GM12878 (cell line): ENCODE measurements at regions not wholly inside any gene's neighbourhood (a gene's known extent, or its start where the extent isn't known, plus 50 kb on each side); places are given as distances from the start of the nearest gene placed in this dataset.

Experiments
- ATAC-seq: fragments of 200-7000 bp; cut with Tn5 transposase; 3 replicates; pipeline ENCODE4 v1.9.1; 2020; ENCODE audit warnings: mild to moderate bottlenecking, moderate library complexity
- BruUV-seq: library from RNA; stranded (reverse); fragments of 400-500 nt; replicated peaks from 2 replicates; lab custom pipeline; 2021; lab: Mats Ljungman, UMichigan
- CTCF ChIA-PET: fragments of 300-600 bp; sonication (Branson Sonifier 250); formaldehyde crosslinking; extraction: SDS; loops from one replicate; lab custom pipeline; 2021; ENCODE audit warnings: inconsistent platforms; lab: Yijun Ruan, JAX
- POLR2A ChIA-PET: fragments of 350-600 bp; formaldehyde crosslinking; extraction: SDS; loops from one replicate; lab custom pipeline; 2021; ENCODE audit warnings: inconsistent platforms; lab: Charles Lee
- RAD21 ChIA-PET: fragments of 300-600 bp; sonication (Branson Sonifier 250); formaldehyde crosslinking; loops from one replicate; lab custom pipeline; 2023; ENCODE audit warnings: antibody characterized with exemption; ENCODE audit not compliant: unreplicated experiment; lab: Charles Lee
- SMC1A ChIA-PET: fragments of 300-600 bp; sonication (Branson Sonifier 250); formaldehyde crosslinking; loops from one replicate; lab custom pipeline; 2023; ENCODE audit not compliant: unreplicated experiment, uncharacterized antibody; lab: Charles Lee
- DNase-seq: peaks from one replicate; pipeline ENCODE4 v3.0.0-alpha.2; 2011; ENCODE audit warnings: low read depth, low spot score
- FAIRE-seq: peaks from 3 replicates; lab custom pipeline; 2011; peaks lifted over from hg19 to GRCh38; lab: Jason Lieb, UNC
- H2AFZ ChIP-seq: 2 replicates; pipeline ENCODE4 v1.6.0; 2011; ENCODE audit warnings: low read depth, low read length, control low read depth; ENCODE audit not compliant: control insufficient read depth
- H3K27ac ChIP-seq: 2 replicates; pipeline ENCODE4 v1.5.1; 2011; ENCODE audit warnings: control low read depth; ENCODE audit not compliant: control insufficient read depth, insufficient read depth
- H3K27me3 ChIP-seq, 2 experiments: replicated peaks in 1 of 2; 2 replicates each; pipeline versions ENCODE4 v1.6.0 to v1.6.1; 2011; ENCODE audit warnings: low read length in 1 of 2; ENCODE audit not compliant: control insufficient read depth in 2 of 2, insufficient read depth in 2 of 2
- H3K36me3 ChIP-seq, 2 experiments: 2 replicates each; pipeline ENCODE4 v1.5.1; 2011; ENCODE audit warnings: low read length in 1 of 2; ENCODE audit not compliant: control insufficient read depth in 2 of 2, insufficient read depth in 2 of 2
- H3K4me1 ChIP-seq: 2 replicates; pipeline ENCODE4 v1.6.1; 2011; ENCODE audit warnings: mild to moderate bottlenecking, low read length, moderate library complexity, mixed read lengths; ENCODE audit not compliant: control insufficient read depth, insufficient read depth
- H3K4me2 ChIP-seq: 2 replicates; pipeline ENCODE4 v1.6.0; 2011; ENCODE audit warnings: control low read depth; ENCODE audit not compliant: control insufficient read depth, insufficient read depth
- H3K4me3 ChIP-seq: fragments of 200-600 bp; sonication (generic); 2 replicates; pipeline ENCODE4 v1.5.1; 2016
- H3K79me2 ChIP-seq: 2 replicates; pipeline ENCODE4 v1.6.0; 2011; ENCODE audit warnings: low read length; ENCODE audit not compliant: control insufficient read depth, insufficient read depth
- H3K9ac ChIP-seq: 2 replicates; pipeline ENCODE4 v1.8.0; 2011; ENCODE audit warnings: low read length, control low read depth, mixed read lengths; ENCODE audit not compliant: control insufficient read depth, insufficient read depth
- H3K9me3 ChIP-seq: replicated peaks from 3 replicates; pipeline ENCODE4 v1.5.1; 2011; ENCODE audit warnings: mild to moderate bottlenecking, low read length; ENCODE audit not compliant: control insufficient read depth, insufficient read depth
- H4K20me1 ChIP-seq: 2 replicates; pipeline ENCODE4 v1.6.0; 2011; ENCODE audit not compliant: control insufficient read depth, insufficient read depth
- BCL3 ChIP-seq: IDR thresholded peaks from 2 replicates; pipeline ENCODE4 v1.6.1; 2011; ENCODE audit warnings: borderline replicate concordance, low read depth, mild to moderate bottlenecking, moderate library complexity, low read length; ENCODE audit not compliant: insufficient read depth, poor library complexity, severe bottlenecking
- ESRRA ChIP-seq: IDR thresholded peaks from 2 replicates; pipeline ENCODE4 v1.6.1; 2012; ENCODE audit warnings: mild to moderate bottlenecking, low read length, improper control_type of control experiment
- HDAC6 ChIP-seq: fragments of 200-600 bp; sonication (generic); IDR thresholded peaks from one replicate; pipeline ENCODE4 v1.8.0; 2017; ENCODE audit warnings: antibody characterized with exemption; ENCODE audit not compliant: unreplicated experiment
- RELA ChIP-seq: fragments of 450-650 bp; IDR thresholded peaks from 2 replicates; pipeline ENCODE4 v1.8.0; 2014; ENCODE audit warnings: borderline replicate concordance; ENCODE audit not compliant: partially characterized antibody
- SMAD5 ChIP-seq: IDR thresholded peaks from 2 replicates; pipeline ENCODE4 v1.6.1; 2016; ENCODE audit warnings: antibody characterized with exemption, low read depth
- SMC3 ChIP-seq: IDR thresholded peaks from 2 replicates; pipeline ENCODE4 v1.6.1; 2011; ENCODE audit warnings: low read length, improper control_type of control experiment, borderline replicate concordance
- SPI1 ChIP-seq: IDR thresholded peaks from 2 replicates; pipeline ENCODE4 v1.6.1; 2011; ENCODE audit warnings: low read depth, mild to moderate bottlenecking, low read length, moderate library complexity, borderline replicate concordance; ENCODE audit not compliant: insufficient read depth
- SUZ12 ChIP-seq: fragments of 200-600 bp; sonication (generic); IDR thresholded peaks from one replicate; pipeline ENCODE4 v1.6.1; 2018; ENCODE audit warnings: antibody characterized with exemption, mild to moderate bottlenecking; ENCODE audit not compliant: unreplicated experiment
- WGBS: methylation state at CpG from one replicate; pipeline ENCODE4 v1.1.6; 2016; ENCODE audit warnings: low lambda C conversion rate; ENCODE audit not compliant: insufficient replicate concordance, insufficient coverage; ENCODE audit errors: missing lambda C conversion rate; 5-methylcytosine and 5-hydroxymethylcytosine counted together
- in situ Hi-C: fragments of 300-500 bp; cut with MboI; formaldehyde crosslinking; loops from 9 replicates; pipeline ENCODE4 v1.14.3; 2018; ENCODE audit warnings: mixed read lengths
- intact Hi-C: fragments of 100-400 bp; cut with micrococcal nuclease; formaldehyde crosslinking; loops from one replicate; pipeline ENCODE4 v1.14.2; 2022; ENCODE audit not compliant: unreplicated experiment
- TF ChIP-seq, protein P1 (sequence below): IDR thresholded peaks from 2 replicates; pipeline ENCODE4 v1.6.1; 2011; ENCODE audit warnings: mild to moderate bottlenecking, low read depth, low read length, moderate library complexity; ENCODE audit not compliant: insufficient replicate concordance
- TF ChIP-seq, protein P2 (sequence below): IDR thresholded peaks from 2 replicates; pipeline ENCODE4 v1.6.1; 2012; ENCODE audit warnings: mild to moderate bottlenecking, low read depth, low read length
- TF ChIP-seq, protein P3 (sequence below): fragments of 450-650 bp; IDR thresholded peaks from 2 replicates; pipeline ENCODE4 v1.6.1; 2018; ENCODE audit warnings: mild to moderate bottlenecking, low read depth, moderate library complexity; ENCODE audit not compliant: partially characterized antibody

DNA sequence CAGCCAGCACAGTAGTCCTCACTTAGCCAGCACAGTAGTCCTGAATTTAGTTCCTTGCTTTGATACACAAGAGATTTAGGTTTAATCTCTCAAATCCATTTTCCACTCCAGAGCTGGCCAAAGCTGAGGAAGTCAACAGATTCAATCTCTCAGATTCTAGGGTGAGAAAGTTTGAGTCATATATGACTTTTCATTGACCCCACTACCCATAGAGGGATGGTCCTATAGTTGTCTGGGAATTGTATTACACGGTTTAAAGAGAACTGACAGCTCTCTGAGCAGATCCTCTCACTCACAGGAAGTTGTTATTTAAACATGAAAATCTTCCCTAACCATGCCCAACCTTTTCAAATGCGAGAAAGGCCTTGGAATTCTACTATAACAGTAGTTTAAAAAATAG lies 641.8 kb upstream of the SEMA3D start:
- no peaks in the 10 kb centered on the region for H3K9me3 ChIP-seq
- ChIA-PET POLR2A (no interaction called here), SMC1A (no interaction called here), RAD21 (no interaction called here), CTCF (no interaction called here)
- no peaks in the 10 kb centered on the region for H3K79me2 ChIP-seq
- ATAC-seq, result no peak
- H3K36me3 ChIP-seq, result no peaks in the 10 kb centered on the region
- no peak overlapping the region for H3K9ac ChIP-seq
- no peaks in the 10 kb centered on the region for H3K4me1 ChIP-seq
- no TSS peak for BruUV-seq
- no peak overlapping the region for H3K27ac ChIP-seq
- in situ Hi-C loops, result no loop called here
- WGBS, result 3% methylated on average over 2 of the region's 2 CpGs
- no peaks in the 10 kb centered on the region for H4K20me1 ChIP-seq
- no peak overlapping the region for H2AFZ ChIP-seq
- DNase-seq, result no peak
- no peak for FAIRE-seq
- H3K4me3 ChIP-seq, result no peak overlapping the region
- TF ChIP-seq HDAC6 (no peak), SPI1 (no peak), RELA (no peak), SMC3 (no peak), BCL3 (no peak), SMAD5 (no peak), ESRRA (no peak), SUZ12 (no peak)
- TF ChIP-seq, protein P1, sequence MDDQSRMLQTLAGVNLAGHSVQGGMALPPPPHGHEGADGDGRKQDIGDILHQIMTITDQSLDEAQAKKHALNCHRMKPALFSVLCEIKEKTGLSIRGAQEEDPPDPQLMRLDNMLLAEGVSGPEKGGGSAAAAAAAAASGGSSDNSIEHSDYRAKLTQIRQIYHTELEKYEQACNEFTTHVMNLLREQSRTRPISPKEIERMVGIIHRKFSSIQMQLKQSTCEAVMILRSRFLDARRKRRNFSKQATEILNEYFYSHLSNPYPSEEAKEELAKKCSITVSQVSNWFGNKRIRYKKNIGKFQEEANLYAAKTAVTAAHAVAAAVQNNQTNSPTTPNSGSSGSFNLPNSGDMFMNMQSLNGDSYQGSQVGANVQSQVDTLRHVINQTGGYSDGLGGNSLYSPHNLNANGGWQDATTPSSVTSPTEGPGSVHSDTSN, result no peak
- TF ChIP-seq, protein P2, sequence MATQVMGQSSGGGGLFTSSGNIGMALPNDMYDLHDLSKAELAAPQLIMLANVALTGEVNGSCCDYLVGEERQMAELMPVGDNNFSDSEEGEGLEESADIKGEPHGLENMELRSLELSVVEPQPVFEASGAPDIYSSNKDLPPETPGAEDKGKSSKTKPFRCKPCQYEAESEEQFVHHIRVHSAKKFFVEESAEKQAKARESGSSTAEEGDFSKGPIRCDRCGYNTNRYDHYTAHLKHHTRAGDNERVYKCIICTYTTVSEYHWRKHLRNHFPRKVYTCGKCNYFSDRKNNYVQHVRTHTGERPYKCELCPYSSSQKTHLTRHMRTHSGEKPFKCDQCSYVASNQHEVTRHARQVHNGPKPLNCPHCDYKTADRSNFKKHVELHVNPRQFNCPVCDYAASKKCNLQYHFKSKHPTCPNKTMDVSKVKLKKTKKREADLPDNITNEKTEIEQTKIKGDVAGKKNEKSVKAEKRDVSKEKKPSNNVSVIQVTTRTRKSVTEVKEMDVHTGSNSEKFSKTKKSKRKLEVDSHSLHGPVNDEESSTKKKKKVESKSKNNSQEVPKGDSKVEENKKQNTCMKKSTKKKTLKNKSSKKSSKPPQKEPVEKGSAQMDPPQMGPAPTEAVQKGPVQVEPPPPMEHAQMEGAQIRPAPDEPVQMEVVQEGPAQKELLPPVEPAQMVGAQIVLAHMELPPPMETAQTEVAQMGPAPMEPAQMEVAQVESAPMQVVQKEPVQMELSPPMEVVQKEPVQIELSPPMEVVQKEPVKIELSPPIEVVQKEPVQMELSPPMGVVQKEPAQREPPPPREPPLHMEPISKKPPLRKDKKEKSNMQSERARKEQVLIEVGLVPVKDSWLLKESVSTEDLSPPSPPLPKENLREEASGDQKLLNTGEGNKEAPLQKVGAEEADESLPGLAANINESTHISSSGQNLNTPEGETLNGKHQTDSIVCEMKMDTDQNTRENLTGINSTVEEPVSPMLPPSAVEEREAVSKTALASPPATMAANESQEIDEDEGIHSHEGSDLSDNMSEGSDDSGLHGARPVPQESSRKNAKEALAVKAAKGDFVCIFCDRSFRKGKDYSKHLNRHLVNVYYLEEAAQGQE, result no peak
- TF ChIP-seq, protein P3, sequence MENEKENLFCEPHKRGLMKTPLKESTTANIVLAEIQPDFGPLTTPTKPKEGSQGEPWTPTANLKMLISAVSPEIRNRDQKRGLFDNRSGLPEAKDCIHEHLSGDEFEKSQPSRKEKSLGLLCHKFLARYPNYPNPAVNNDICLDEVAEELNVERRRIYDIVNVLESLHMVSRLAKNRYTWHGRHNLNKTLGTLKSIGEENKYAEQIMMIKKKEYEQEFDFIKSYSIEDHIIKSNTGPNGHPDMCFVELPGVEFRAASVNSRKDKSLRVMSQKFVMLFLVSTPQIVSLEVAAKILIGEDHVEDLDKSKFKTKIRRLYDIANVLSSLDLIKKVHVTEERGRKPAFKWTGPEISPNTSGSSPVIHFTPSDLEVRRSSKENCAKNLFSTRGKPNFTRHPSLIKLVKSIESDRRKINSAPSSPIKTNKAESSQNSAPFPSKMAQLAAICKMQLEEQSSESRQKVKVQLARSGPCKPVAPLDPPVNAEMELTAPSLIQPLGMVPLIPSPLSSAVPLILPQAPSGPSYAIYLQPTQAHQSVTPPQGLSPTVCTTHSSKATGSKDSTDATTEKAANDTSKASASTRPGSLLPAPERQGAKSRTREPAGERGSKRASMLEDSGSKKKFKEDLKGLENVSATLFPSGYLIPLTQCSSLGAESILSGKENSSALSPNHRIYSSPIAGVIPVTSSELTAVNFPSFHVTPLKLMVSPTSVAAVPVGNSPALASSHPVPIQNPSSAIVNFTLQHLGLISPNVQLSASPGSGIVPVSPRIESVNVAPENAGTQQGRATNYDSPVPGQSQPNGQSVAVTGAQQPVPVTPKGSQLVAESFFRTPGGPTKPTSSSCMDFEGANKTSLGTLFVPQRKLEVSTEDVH, result no peak
- intact Hi-C loops, result no loop called here
- no peaks in the 10 kb centered on the region for H3K27me3 ChIP-seq
- no peak overlapping the region for H3K4me2 ChIP-seq
